PC-3 (cell line): ENCODE measurements at regions not wholly inside any gene's neighbourhood (a gene's known extent, or its start where the extent isn't known, plus 50 kb on each side); places are given as distances from the start of the nearest gene placed in this dataset.

Experiments
- ATAC-seq: fragments of 200-7000 bp; cut with Tn5 transposase; 2 replicates; pipeline ENCODE4 v1.9.1; 2020; ENCODE audit warnings: mild to moderate bottlenecking, moderate library complexity
- BruUV-seq: library from RNA; stranded (reverse); fragments of 400-500 nt; replicated peaks from 2 replicates; lab custom pipeline; 2021; lab: Mats Ljungman, UMichigan
- CTCF ChIA-PET: fragments of 300-600 bp; sonication (Branson Sonifier 250); formaldehyde crosslinking; loops from one replicate; lab custom pipeline; 2022; ENCODE audit warnings: antibody characterized with exemption; lab: Charles Lee
- POLR2A ChIA-PET: fragments of 300-600 bp; sonication (Branson Sonifier 250); formaldehyde crosslinking; loops from one replicate; lab custom pipeline; 2022; ENCODE audit warnings: antibody characterized with exemption; ENCODE audit not compliant: unreplicated experiment; lab: Charles Lee
- DNase-seq: peaks from one replicate; pipeline ENCODE4 v3.0.0-alpha.2; 2015
- H2AFZ ChIP-seq: fragments of 300-600 bp; sonication (generic); 2 replicates; pipeline ENCODE4 v1.6.0; 2016; ENCODE audit warnings: antibody characterized with exemption, low read length
- H3F3A ChIP-seq: fragments of 300-600 bp; sonication (generic); one replicate; pipeline ENCODE4 v1.6.0; 2017; ENCODE audit warnings: antibody characterized with exemption, low read length, control low read depth, mild to moderate bottlenecking; ENCODE audit not compliant: unreplicated experiment
- H3K27ac ChIP-seq: fragments of 300-600 bp; sonication (generic); 2 replicates; pipeline ENCODE4 v1.5.1; 2016; ENCODE audit warnings: mild to moderate bottlenecking, low read length
- H3K27me3 ChIP-seq: fragments of 300-600 bp; sonication (generic); 2 replicates; pipeline ENCODE4 v1.6.1; 2016; ENCODE audit warnings: low read length, mixed read lengths
- H3K36me3 ChIP-seq: fragments of 300-600 bp; sonication (generic); 2 replicates; pipeline ENCODE4 v1.6.1; 2016; ENCODE audit warnings: low read depth, mixed run types, low read length, mixed read lengths
- H3K4me1 ChIP-seq: fragments of 300-600 bp; sonication (generic); 2 replicates; pipeline ENCODE4 v1.5.1; 2016; ENCODE audit warnings: low read length; ENCODE audit not compliant: insufficient read depth
- H3K4me2 ChIP-seq: fragments of 300-600 bp; sonication (generic); 2 replicates; pipeline ENCODE4 v1.6.0; 2016; ENCODE audit warnings: low read length
- H3K4me3 ChIP-seq: fragments of 300-600 bp; sonication (generic); 2 replicates; pipeline ENCODE4 v1.5.1; 2016; ENCODE audit warnings: mild to moderate bottlenecking, low read length, mixed read lengths
- H3K79me2 ChIP-seq: fragments of 300-600 bp; sonication (generic); 2 replicates; pipeline ENCODE4 v1.6.1; 2017; ENCODE audit warnings: low read length, mixed read lengths
- H3K9ac ChIP-seq: fragments of 300-600 bp; sonication (generic); 2 replicates; pipeline ENCODE4 v1.6.0; 2016; ENCODE audit warnings: mild to moderate bottlenecking, low read length
- H3K9me2 ChIP-seq: fragments of 300-600 bp; sonication (generic); replicated peaks from 2 replicates; pipeline ENCODE4 v1.6.1; 2016; ENCODE audit warnings: mixed run types, low read length, mixed read lengths
- H3K9me3 ChIP-seq: fragments of 300-600 bp; sonication (generic); 2 replicates; pipeline ENCODE4 v1.6.1; 2016; ENCODE audit warnings: low read length, mixed read lengths
- H4K20me1 ChIP-seq: fragments of 300-600 bp; sonication (generic); 2 replicates; pipeline ENCODE4 v1.6.1; 2016; ENCODE audit warnings: low read length, mixed read lengths
- CTCF ChIP-seq: fragments of 300-600 bp; sonication (generic); conservative IDR thresholded peaks from 2 replicates; pipeline ENCODE4 v1.5.1; 2017; ENCODE audit warnings: antibody characterized with exemption, low read depth, mild to moderate bottlenecking, low read length
- EZH2 ChIP-seq: fragments of 300-600 bp; sonication (generic); IDR thresholded peaks from one replicate; pipeline ENCODE4 v1.6.1; 2017; ENCODE audit warnings: antibody characterized with exemption, mild to moderate bottlenecking, low read length; ENCODE audit not compliant: unreplicated experiment
- EZH2phosphoT487 ChIP-seq: fragments of 300-600 bp; sonication (generic); IDR thresholded peaks from 2 replicates; pipeline ENCODE4 v1.6.1; 2018; ENCODE audit warnings: mild to moderate bottlenecking, antibody characterized with exemption, low read length, borderline replicate concordance
- intact Hi-C: fragments of 100-400 bp; cut with micrococcal nuclease; formaldehyde crosslinking; loops from 2 replicates; pipeline ENCODE4 v1.9.0; 2023

DNA sequence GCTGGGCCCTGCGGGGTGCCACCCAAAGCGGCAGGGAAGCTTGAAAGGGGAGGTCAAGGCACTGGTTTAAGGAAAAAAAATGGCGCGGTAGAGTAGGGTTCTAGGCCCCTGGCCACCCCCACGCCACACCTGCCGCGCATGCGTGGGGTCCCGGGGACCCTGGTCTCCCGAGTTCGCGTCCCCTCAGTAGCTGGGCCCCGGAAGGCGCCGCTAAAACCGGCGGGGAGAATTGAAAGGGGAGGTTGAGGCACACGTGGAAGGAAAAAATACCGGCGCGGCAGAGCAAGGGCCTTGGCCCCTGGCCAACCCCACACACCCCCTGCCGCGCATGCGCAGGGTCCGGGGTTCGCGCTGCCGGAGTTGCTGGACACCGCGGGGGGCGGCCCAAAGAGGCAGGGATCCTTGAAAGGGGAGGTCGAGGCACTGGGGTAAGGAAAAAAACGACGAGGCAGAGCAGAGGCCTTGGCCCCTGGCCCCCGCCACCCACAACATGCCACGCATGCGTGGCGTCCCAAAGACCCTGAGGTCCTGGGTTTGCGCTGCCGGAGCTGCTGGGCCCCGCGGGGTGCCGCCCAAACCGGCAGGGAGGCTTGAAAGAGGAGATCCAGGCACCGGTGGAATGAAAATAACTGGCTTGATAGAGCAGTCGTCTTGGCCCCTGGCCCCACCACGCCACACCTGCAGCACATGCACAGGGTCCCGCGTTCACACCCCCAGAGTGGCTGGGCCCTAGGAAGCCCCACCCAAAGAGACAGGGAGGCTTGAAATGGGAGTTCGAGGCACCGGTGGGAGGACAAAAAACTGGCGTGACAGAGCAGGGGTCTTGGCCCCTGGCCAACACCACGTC is 314.5 kb downstream of the ALG10 start:
- TF ChIP-seq CTCF (no peak), EZH2phosphoT487 (no peak)
- DNase-seq, result no peak
- no peaks in the 10 kb centered on the region for H3F3A ChIP-seq
- no peaks in the 10 kb centered on the region for H3K36me3 ChIP-seq
- H3K79me2 ChIP-seq, result no peaks in the 10 kb centered on the region
- H3K9ac ChIP-seq, result no peak overlapping the region
- H3K4me1 ChIP-seq, result peaks cover 24% of the 10 kb centered on the region
- 0 out of 2 replicates have a peak, but pooled peaks have one; percentile 8 for ATAC-seq
- H4K20me1 ChIP-seq, result no peaks in the 10 kb centered on the region
- H3K27me3 ChIP-seq, result peaks cover 70% of the 10 kb centered on the region
- ChIA-PET POLR2A (no interaction called here), CTCF (no interaction called here)
- H3K4me2 ChIP-seq, result peak overlapping the region; percentile 93
- intact Hi-C loops, result no loop called here
- no TSS peak for BruUV-seq
- H3K27ac ChIP-seq, result no peak overlapping the region
- H3K9me2 ChIP-seq, result no peaks in the 10 kb centered on the region
- peak overlapping the region; percentile 93 for H2AFZ ChIP-seq
- no peaks in the 10 kb centered on the region for H3K9me3 ChIP-seq
- H3K4me3 ChIP-seq, result peak overlapping the region; percentile 64

- no peak overlapping the region for H3K27ac ChIP-seq
- no peak overlapping the region for H2AFZ ChIP-seq
- H4K20me1 ChIP-seq, result no peaks in the 10 kb centered on the region
- POLR2A ChIA-PET, result no interaction called here
- H3K4me2 ChIP-seq, result no peak overlapping the region
- H3K9ac ChIP-seq, result no peak overlapping the region
- no peak for TF ChIP-seq CTCF
- TF ChIP-seq EZH2phosphoT487, result no peak
- no peak for TF ChIP-seq EZH2
- no peak for ATAC-seq
- intact Hi-C loops, result no loop called here
- no peaks in the 10 kb centered on the region for H3K36me3 ChIP-seq
- H3K9me3 ChIP-seq, result no peaks in the 10 kb centered on the region
- no peak overlapping the region for H3K4me3 ChIP-seq
- H3K27me3 ChIP-seq, result peaks cover 82% of the 10 kb centered on the region
- no peaks in the 10 kb centered on the region for H3K9me2 ChIP-seq
- H3F3A ChIP-seq, result no peaks in the 10 kb centered on the region
- no peak for DNase-seq
- no TSS peak for BruUV-seq
- CTCF ChIA-PET, result no interaction called here
- H3K4me1 ChIP-seq, result peaks cover 24% of the 10 kb centered on the region
- H3K79me2 ChIP-seq, result no peaks in the 10 kb centered on the region
Observed at GRCh38 chr12:34338751-34339150, 316.5 kb downstream of the ALG10 start.

DNA sequence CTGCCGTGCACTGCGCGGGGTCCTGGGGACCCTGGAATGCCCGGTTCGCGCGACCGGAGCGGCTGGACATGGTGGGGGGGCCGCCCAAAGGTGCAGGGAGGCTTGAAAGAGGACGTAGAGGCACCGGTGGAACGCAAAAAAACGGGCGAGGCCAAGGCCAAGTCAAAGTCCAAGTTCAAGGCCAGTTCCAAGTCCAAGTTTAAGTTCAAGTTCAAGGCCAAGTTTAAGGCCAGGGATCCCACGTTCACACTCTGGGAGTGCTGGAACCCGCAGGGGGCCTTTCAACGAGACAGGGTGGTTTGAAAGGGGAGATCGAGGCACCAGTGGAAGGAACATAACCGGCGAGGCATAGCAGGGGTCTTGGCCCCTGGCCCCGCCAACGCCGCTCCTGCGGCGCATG is 317.6 kb downstream of the ALG10 start:
- ATAC-seq, result no peak
- H3K4me1 ChIP-seq, result peaks cover 23% of the 10 kb centered on the region
- no peak for DNase-seq
- no peak overlapping the region for H2AFZ ChIP-seq
- no peak overlapping the region for H3K9ac ChIP-seq
- H3K4me2 ChIP-seq, result no peak overlapping the region
- no TSS peak for BruUV-seq
- H3K36me3 ChIP-seq, result no peaks in the 10 kb centered on the region
- H3K9me2 ChIP-seq, result no peaks in the 10 kb centered on the region
- POLR2A ChIA-PET, result no interaction called here
- H3K4me3 ChIP-seq, result no peak overlapping the region
- no peaks in the 10 kb centered on the region for H3K9me3 ChIP-seq
- H3K79me2 ChIP-seq, result no peaks in the 10 kb centered on the region
- no peaks in the 10 kb centered on the region for H3F3A ChIP-seq
- intact Hi-C loops, result no loop called here
- no peak overlapping the region for H3K27ac ChIP-seq
- H3K27me3 ChIP-seq, result peaks cover 81% of the 10 kb centered on the region
- no peaks in the 10 kb centered on the region for H4K20me1 ChIP-seq
- TF ChIP-seq EZH2, result no peak
- no peak for TF ChIP-seq EZH2phosphoT487
- TF ChIP-seq CTCF, result no peak
- CTCF ChIA-PET, result no interaction called here
